ENCODE measurements at regions not wholly inside any gene's neighbourhood (a gene's known extent, or its start where the extent isn't known, plus 50 kb on each side); places are given as distances from the start of the nearest gene placed in this dataset.

- no peak for DNase-seq (ENCODE audit: low spot score)
Observed at GRCh38 chr15:88744548-88745020, 58.7 kb upstream of the ACAN start.

- DNase-seq (ENCODE audit: low spot score) = no peak
Observed at GRCh38 chr15:88745065-88745464, 58.2 kb upstream of the ACAN start.

GRCh38 chr15:88745696-88746095, 57.5 kb upstream of the ACAN start:
- no peak for DNase-seq (ENCODE audit: low spot score)

GRCh38 chr15:88746451-88746850, 56.8 kb upstream of the ACAN start:
- DNase-seq (ENCODE audit: low spot score) = no peak

GRCh38 chr15:88747111-88747510, 56.1 kb upstream of the ACAN start:
- DNase-seq (ENCODE audit: low spot score) = no peak

- no peak for DNase-seq (ENCODE audit: low spot score)
Observed at GRCh38 chr15:88747631-88748030, 55.6 kb upstream of the ACAN start.

- no peak for DNase-seq (ENCODE audit: low spot score)
Observed at GRCh38 chr15:88748081-88748480, 55.2 kb upstream of the ACAN start.

- no peak for DNase-seq (ENCODE audit: low spot score)
Observed at GRCh38 chr15:88748651-88749050, 54.6 kb upstream of the ACAN start.

- no peak for DNase-seq (ENCODE audit: low spot score)
Observed at GRCh38 chr15:88749699-88750098, 53.5 kb upstream of the ACAN start.

GRCh38 chr15:88752501-88752900, 50.7 kb upstream of the ACAN start:
- no peak for DNase-seq (ENCODE audit: low spot score)

GRCh38 chr15:88752951-88753350, 50.3 kb upstream of the ACAN start:
- peak; percentile 46 for DNase-seq (ENCODE audit: low spot score)
